WTC11 (cell line): ENCODE measurements at regions not wholly inside any gene's neighbourhood (a gene's known extent, or its start where the extent isn't known, plus 50 kb on each side); places are given as distances from the start of the nearest gene placed in this dataset.

Experiments used
- ATAC-seq: fragments of 200-7000 bp; cut with Tn5 transposase; 2 replicates; pipeline ENCODE4 v1.10.0; 2021; ENCODE audit warnings: mild to moderate bottlenecking, moderate library complexity
- CTCF ChIA-PET: fragments of 300-600 bp; sonication (Branson Sonifier 250); formaldehyde crosslinking; loops from one replicate; lab custom pipeline; 2021; ENCODE audit warnings: antibody characterized with exemption; lab: Charles Lee
- POLR2A ChIA-PET: fragments of 350-600 bp; sonication (Branson Sonifier 250); formaldehyde crosslinking; loops from one replicate; lab custom pipeline; 2021; ENCODE audit warnings: antibody characterized with exemption; lab: Charles Lee
- DNase-seq: peaks from one replicate; pipeline ENCODE4 v3.0.0; 2021; ENCODE audit warnings: low spot score
- H3K27ac Mint-ChIP-seq: 2 replicates; pipeline ENCODE4 v1.8.0; 2021; ENCODE audit warnings: mixed read lengths
- H3K27me3 Mint-ChIP-seq: 2 replicates; pipeline ENCODE4 v1.8.0; 2021; ENCODE audit warnings: low read depth, mild to moderate bottlenecking, moderate library complexity, mixed read lengths
- H3K36me3 Mint-ChIP-seq: 2 replicates; pipeline ENCODE4 v1.8.0; 2021; ENCODE audit warnings: mixed read lengths
- H3K4me1 Mint-ChIP-seq: 2 replicates; pipeline ENCODE4 v1.8.0; 2022; ENCODE audit warnings: mixed read lengths
- H3K4me3 Mint-ChIP-seq: 2 replicates; pipeline ENCODE4 v1.8.0; 2021; ENCODE audit warnings: mild to moderate bottlenecking, moderate library complexity, mixed read lengths
- H3K9me3 Mint-ChIP-seq: 2 replicates; pipeline ENCODE4 v1.8.0; 2021; ENCODE audit warnings: mixed read lengths
- AFF4 ChIP-seq: sonication (generic); formaldehyde crosslinking; IDR thresholded peaks from 2 replicates; pipeline ENCODE4 v1.8.1; 2023; ENCODE audit warnings: mild to moderate bottlenecking, missing genetic modification reagents, borderline replicate concordance
- CREB1 ChIP-seq: sonication (generic); formaldehyde crosslinking; IDR thresholded peaks from 2 replicates; pipeline ENCODE4 v1.8.0; 2023; ENCODE audit warnings: mild to moderate bottlenecking, missing genetic modification reagents
- E2F1 ChIP-seq: sonication (generic); formaldehyde crosslinking; IDR thresholded peaks from 2 replicates; pipeline ENCODE4 v1.8.0; 2022; ENCODE audit warnings: mild to moderate bottlenecking, missing genetic modification reagents
- EMX1 ChIP-seq: fragments of 250-450 bp; sonication (Bioruptor Pico); IDR thresholded peaks from 2 replicates; pipeline ENCODE4 v1.8.0; 2021; ENCODE audit warnings: mild to moderate bottlenecking
- GRHL2 ChIP-seq: fragments of 250-450 bp; sonication (Bioruptor Pico); IDR thresholded peaks from 2 replicates; pipeline ENCODE4 v1.8.0; 2022; ENCODE audit warnings: mild to moderate bottlenecking, moderate library complexity; ENCODE audit not compliant: insufficient replicate concordance, severe bottlenecking
- HMGA2 ChIP-seq: fragments of 250-450 bp; sonication (Bioruptor Pico); IDR thresholded peaks from 2 replicates; pipeline ENCODE4 v1.4.0; 2021; ENCODE audit warnings: mild to moderate bottlenecking, moderate library complexity
- IRF2 ChIP-seq: sonication (generic); formaldehyde crosslinking; IDR thresholded peaks from 2 replicates; pipeline ENCODE4 v1.8.0; 2022; ENCODE audit warnings: low read depth, missing genetic modification reagents, borderline replicate concordance
- JUN ChIP-seq: sonication (generic); formaldehyde crosslinking; IDR thresholded peaks from 2 replicates; pipeline ENCODE4 v1.8.0; 2023; ENCODE audit warnings: mild to moderate bottlenecking, missing genetic modification reagents
- NFE2L1 ChIP-seq: sonication (generic); formaldehyde crosslinking; IDR thresholded peaks from 2 replicates; pipeline ENCODE4 v1.8.1; 2023; ENCODE audit warnings: missing genetic modification reagents
- NR2C2 ChIP-seq: sonication (generic); formaldehyde crosslinking; IDR thresholded peaks from 2 replicates; pipeline ENCODE4 v1.8.0; 2022; ENCODE audit warnings: mild to moderate bottlenecking, missing genetic modification reagents
- PRDM15 ChIP-seq: sonication (generic); formaldehyde crosslinking; IDR thresholded peaks from 2 replicates; pipeline ENCODE4 v1.8.0; 2022; ENCODE audit warnings: missing genetic modification reagents
- RORB ChIP-seq: fragments of 250-450 bp; sonication (Bioruptor Pico); IDR thresholded peaks from 2 replicates; pipeline ENCODE4 v1.9.0; 2021; ENCODE audit warnings: mild to moderate bottlenecking
- SMAD3 ChIP-seq: sonication (generic); formaldehyde crosslinking; IDR thresholded peaks from 2 replicates; pipeline ENCODE4 v1.8.0; 2022; ENCODE audit warnings: missing genetic modification reagents, mild to moderate bottlenecking, borderline replicate concordance
- SOX15 ChIP-seq: fragments of 250-450 bp; sonication (Bioruptor Pico); IDR thresholded peaks from 2 replicates; pipeline ENCODE4 v1.9.0; 2021; ENCODE audit warnings: mild to moderate bottlenecking
- TCF7 ChIP-seq: sonication (generic); formaldehyde crosslinking; IDR thresholded peaks from 2 replicates; pipeline ENCODE4 v1.8.0; 2022; ENCODE audit warnings: mild to moderate bottlenecking, low read depth, missing genetic modification reagents, moderate library complexity
- USF2 ChIP-seq: sonication (generic); formaldehyde crosslinking; IDR thresholded peaks from 2 replicates; pipeline ENCODE4 v1.8.1; 2023; ENCODE audit warnings: mild to moderate bottlenecking, missing genetic modification reagents, moderate library complexity
- ZBTB21 ChIP-seq: sonication (generic); formaldehyde crosslinking; IDR thresholded peaks from 2 replicates; pipeline ENCODE4 v1.8.1; 2023; ENCODE audit warnings: mild to moderate bottlenecking, missing genetic modification reagents, borderline replicate concordance
- ZMAT4 ChIP-seq: fragments of 250-450 bp; sonication (Bioruptor Pico); IDR thresholded peaks from 2 replicates; pipeline ENCODE4 v1.9.0; 2021; ENCODE audit warnings: mild to moderate bottlenecking
- ZNF138 ChIP-seq: sonication (generic); formaldehyde crosslinking; conservative IDR thresholded peaks from 2 replicates; pipeline ENCODE4 v1.8.1; 2022; ENCODE audit warnings: mild to moderate bottlenecking, moderate library complexity, missing genetic modification reagents
- ZSCAN18 ChIP-seq: fragments of 250-450 bp; sonication (Bioruptor Pico); IDR thresholded peaks from 2 replicates; pipeline ENCODE4 v2.1.2; 2022; ENCODE audit warnings: mild to moderate bottlenecking, moderate library complexity

GRCh38 chr2:19029655-19030054 is 328.8 kb downstream of the OSR1 start (continued):
- no peak for TF ChIP-seq AFF4 (CRISPR knock-in tag)

GRCh38 chr2:19028587-19029375 is 329.6 kb downstream of the OSR1 start:
- Mint-ChIP-seq H3K9me3 (no peaks in the 10 kb centered on the region; the same call in 1 of the 2 replicates), H3K4me3 (no peak overlapping the region), H3K4me1 (peaks cover 9% of the 10 kb centered on the region), H3K27me3 (no peaks in the 10 kb centered on the region), H3K27ac (no peak overlapping the region), H3K36me3 (no peaks in the 10 kb centered on the region)
- peak; percentile 53 for ATAC-seq
- ChIA-PET CTCF (no interaction called here), POLR2A (no interaction called here)
- no peak for DNase-seq
- TF ChIP-seq EMX1, result no peak
- TF ChIP-seq IRF2 (CRISPR knock-in tag), result no peak
- TF ChIP-seq ZBTB21 (CRISPR knock-in tag), result no peak
- no peak for TF ChIP-seq ZMAT4 (CRISPR knock-in tag)
- TF ChIP-seq HMGA2 (CRISPR knock-in tag), result no peak
- TF ChIP-seq USF2 (CRISPR knock-in tag), result no peak
- no peak for TF ChIP-seq PRDM15
- no peak for TF ChIP-seq SOX15 (CRISPR knock-in tag)
- TF ChIP-seq TCF7 (CRISPR knock-in tag), result no peak
- TF ChIP-seq ZNF138 (CRISPR knock-in tag), result no peak
- no peak for TF ChIP-seq NR2C2 (CRISPR knock-in tag)
- TF ChIP-seq SMAD3 (CRISPR knock-in tag), result no peak
- no peak for TF ChIP-seq E2F1
- TF ChIP-seq CREB1 (CRISPR knock-in tag), result no peak
- no peak for TF ChIP-seq NFE2L1 (CRISPR knock-in tag)
- no peak for TF ChIP-seq GRHL2 (CRISPR knock-in tag)
- TF ChIP-seq RORB (CRISPR knock-in tag), result no peak
- TF ChIP-seq ZSCAN18 (CRISPR knock-in tag), result no peak
- TF ChIP-seq JUN (CRISPR knock-in tag), result no peak
